ENCODE measurements at regions not wholly inside any gene's neighbourhood (a gene's known extent, or its start where the extent isn't known, plus 50 kb on each side); places are given as distances from the start of the nearest gene placed in this dataset.

DNA sequence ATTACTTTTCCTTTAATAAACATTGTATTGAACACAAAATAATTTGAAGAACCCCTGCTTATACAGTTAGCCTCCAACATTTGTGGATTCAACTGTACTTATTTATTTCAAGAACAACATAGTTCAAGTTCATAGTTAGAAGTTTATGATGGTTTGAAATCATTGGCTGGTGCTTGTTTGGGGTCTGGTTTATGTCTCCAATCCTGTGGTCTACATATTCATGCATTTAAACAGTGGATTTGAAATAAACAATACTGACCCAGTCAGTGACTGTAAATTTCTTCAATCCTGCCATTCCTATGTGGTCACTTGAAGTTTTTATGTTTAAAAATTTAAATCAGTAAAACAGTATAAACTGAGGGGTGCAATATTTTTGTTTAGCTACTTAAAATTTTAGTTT lies 145.1 kb upstream of the TRPC7 start:
- Mint-ChIP-seq H3K9me3 (no peaks in the 10 kb centered on the region), H3K36me3 (ENCODE audit: low read depth) (no peaks in the 10 kb centered on the region), H3K27ac (no peak overlapping the region), H3K4me3 (no peak overlapping the region), H3K27me3 (no peaks in the 10 kb centered on the region), H3K4me1 (ENCODE audit: low read depth) (no peaks in the 10 kb centered on the region)
- ChIA-PET POLR2A (no interaction called here), CTCF (no interaction called here)
- intact Hi-C loops (cut with micrococcal nuclease) = no loop called here
- ATAC-seq (no peak), DNase-seq (no peak)
- TF ChIP-seq CTCF (IDR thresholded peaks at IDR 0.05) = no peak

- ChIA-PET CTCF (no interaction called here), POLR2A (no interaction called here)
- Mint-ChIP-seq H3K27me3 (no peaks in the 10 kb centered on the region), H3K27ac (no peak overlapping the region), H3K36me3 (ENCODE audit: low read depth) (no peaks in the 10 kb centered on the region), H3K4me1 (ENCODE audit: low read depth) (no peaks in the 10 kb centered on the region), H3K4me3 (no peak overlapping the region), H3K9me3 (no peaks in the 10 kb centered on the region)
- TF ChIP-seq CTCF (IDR thresholded peaks at IDR 0.05) = no peak
- intact Hi-C loops (cut with micrococcal nuclease) = no loop called here
- ATAC-seq (no peak), DNase-seq (no peak)
Measured at GRCh38 chr5:136506131-136506530, 140.8 kb upstream of the TRPC7 start.

DNA sequence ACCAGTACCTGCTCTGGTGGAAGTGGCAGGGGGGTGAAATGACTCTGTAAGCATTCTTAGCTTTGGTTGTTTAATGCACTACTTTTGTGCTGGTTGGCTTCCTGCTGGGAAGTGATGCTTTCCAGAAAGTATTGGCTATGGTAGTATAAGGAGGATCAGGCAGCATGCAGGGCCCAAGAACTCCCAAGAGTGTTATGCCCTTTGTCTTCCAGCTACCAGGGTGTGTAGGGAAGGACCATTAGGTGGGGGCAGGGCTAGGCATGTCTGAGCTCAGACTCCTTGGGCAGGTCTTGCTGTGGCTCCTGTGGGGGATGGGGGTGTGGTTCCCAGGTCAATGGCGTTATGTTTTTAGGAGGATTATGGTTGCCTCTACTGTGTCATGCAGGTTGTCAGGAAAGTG lies 135.8 kb upstream of the TRPC7 start:
- Mint-ChIP-seq H3K27ac (no peak overlapping the region), H3K4me3 (no peak overlapping the region), H3K9me3 (peaks cover 13% of the 10 kb centered on the region), H3K36me3 (ENCODE audit: low read depth) (no peaks in the 10 kb centered on the region), H3K4me1 (ENCODE audit: low read depth) (no peaks in the 10 kb centered on the region), H3K27me3 (no peaks in the 10 kb centered on the region)
- ChIA-PET POLR2A (no interaction called here), CTCF (no interaction called here)
- TF ChIP-seq CTCF (IDR thresholded peaks at IDR 0.05) = no peak
- ATAC-seq = no peak
- intact Hi-C loops (cut with micrococcal nuclease) = no loop called here
- no peak for DNase-seq

DNA sequence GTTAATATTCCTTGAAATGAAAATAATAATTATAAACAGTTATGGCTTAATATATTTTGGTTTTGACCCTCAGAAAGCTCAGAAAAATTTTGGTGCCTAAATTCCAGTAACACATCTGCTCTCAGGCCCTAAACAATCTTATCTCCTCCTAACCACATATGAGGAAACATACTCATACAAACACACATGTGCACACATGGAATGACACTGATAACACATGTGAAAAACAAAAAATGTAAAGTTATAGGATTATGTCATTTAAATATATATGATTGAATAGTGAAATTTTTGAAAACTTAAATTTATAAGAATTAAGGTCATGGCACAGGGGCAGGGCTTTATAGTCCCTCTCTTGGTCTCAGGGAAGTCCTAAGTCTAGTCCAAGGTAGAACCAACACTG lies 127.2 kb upstream of the TRPC7 start:
- no peak for TF ChIP-seq CTCF (IDR thresholded peaks at IDR 0.05)
- no peaks in the 10 kb centered on the region for H3K36me3 Mint-ChIP-seq (ENCODE audit: low read depth)
- H3K4me3 Mint-ChIP-seq = no peak overlapping the region
- H3K27ac Mint-ChIP-seq = no peak overlapping the region
- peaks cover 11% of the 10 kb centered on the region for H3K9me3 Mint-ChIP-seq
- H3K27me3 Mint-ChIP-seq = no peaks in the 10 kb centered on the region
- ChIA-PET CTCF (no interaction called here), POLR2A (no interaction called here)
- intact Hi-C loops (cut with micrococcal nuclease) = no loop called here
- no peak for ATAC-seq
- no peak for DNase-seq
- no peaks in the 10 kb centered on the region for H3K4me1 Mint-ChIP-seq (ENCODE audit: low read depth)

GRCh38 chr5:136491806-136492205 lies 126.5 kb upstream of the TRPC7 start:
- POLR2A ChIA-PET = no interaction called here

More at GRCh38 chr5:136491806-136492205, 126.5 kb upstream of the TRPC7 start:
- H3K36me3 Mint-ChIP-seq (ENCODE audit: low read depth) = no peaks in the 10 kb centered on the region
- ATAC-seq (no peak), DNase-seq (no peak)
- no peak overlapping the region for H3K27ac Mint-ChIP-seq
- H3K4me3 Mint-ChIP-seq = no peak overlapping the region
- H3K27me3 Mint-ChIP-seq = no peaks in the 10 kb centered on the region
- H3K4me1 Mint-ChIP-seq (ENCODE audit: low read depth) = no peaks in the 10 kb centered on the region
- intact Hi-C loops (cut with micrococcal nuclease) = no loop called here
- CTCF ChIA-PET = no interaction called here
- peaks cover 9% of the 10 kb centered on the region for H3K9me3 Mint-ChIP-seq
- TF ChIP-seq CTCF (IDR thresholded peaks at IDR 0.05) = no peak
